Liver (tissue), 8 donors: ENCODE measurements at regions not wholly inside any gene's neighbourhood (a gene's known extent, or its start where the extent isn't known, plus 50 kb on each side); places are given as distances from the start of the nearest gene placed in this dataset.

ENCODE experiments used
- DNase-seq: peaks from one replicate; pipeline ENCODE4 v3.0.0-alpha.2; 2017; ENCODE audit warnings: low spot score
- H3K27ac ChIP-seq, 2 donors: one replicate each; pipeline ENCODE4 v1.7.0; 2013; ENCODE audit warnings: inconsistent platforms in 2 of 2, low read length in 2 of 2, control low read depth in 1 of 2, low read depth in 1 of 2, mild to moderate bottlenecking in 1 of 2
- H3K27me3 ChIP-seq, 4 donors: one replicate each; pipeline versions ENCODE4 v1.6.1 to v1.7.0; 2013; ENCODE audit warnings: low read length in 3 of 4, inconsistent platforms in 1 of 4, mild to moderate bottlenecking in 1 of 4, moderate library complexity in 1 of 4; ENCODE audit not compliant: control insufficient read depth in 4 of 4, insufficient read depth in 4 of 4
- H3K36me3 ChIP-seq, 4 donors: one replicate each; pipeline versions ENCODE4 v1.6.1 to v1.7.0; 2013; ENCODE audit warnings: low read length in 3 of 4, mild to moderate bottlenecking in 3 of 4, low read depth in 1 of 4, moderate library complexity in 1 of 4; ENCODE audit not compliant: control insufficient read depth in 4 of 4, insufficient read depth in 3 of 4
- H3K4me1 ChIP-seq, 4 donors: one replicate each; pipeline versions ENCODE4 v1.6.1 to v1.7.0; 2013; ENCODE audit warnings: low read length in 3 of 4, mild to moderate bottlenecking in 3 of 4, moderate library complexity in 1 of 4; ENCODE audit not compliant: control insufficient read depth in 4 of 4, insufficient read depth in 4 of 4
- H3K4me3 ChIP-seq, 3 donors: one replicate each; pipeline versions ENCODE4 v1.6.1 to v1.7.0; 2013; ENCODE audit warnings: low read length in 3 of 3, control low read depth in 1 of 3, low read depth in 1 of 3, mild to moderate bottlenecking in 1 of 3
- H3K9ac ChIP-seq, 2 donors: one replicate each; pipeline ENCODE4 v1.7.0; 2013; ENCODE audit warnings: low read length in 2 of 2, mild to moderate bottlenecking in 2 of 2, moderate library complexity in 2 of 2, control low read depth in 1 of 2, low read depth in 1 of 2
- H3K9me3 ChIP-seq, 4 donors: one replicate each; pipeline versions ENCODE4 v1.6.1 to v1.7.0; 2013; ENCODE audit warnings: low read length in 3 of 4; ENCODE audit not compliant: control insufficient read depth in 4 of 4
- ATF3 ChIP-seq: IDR thresholded peaks from 2 replicates; pipeline ENCODE4 v1.6.1; 2016; ENCODE audit warnings: antibody characterized with exemption
- EGR1 ChIP-seq, 2 donors: IDR thresholded peaks; 2 replicates each; pipeline ENCODE4 v1.6.1; 2016 to 2018; ENCODE audit warnings: antibody characterized with exemption in 2 of 2, low read depth in 2 of 2
- FOXA1 ChIP-seq: IDR thresholded peaks from 2 replicates; pipeline ENCODE4 v1.6.1; 2016; ENCODE audit warnings: antibody characterized with exemption
- FOXA2 ChIP-seq: IDR thresholded peaks from 2 replicates; pipeline ENCODE4 v1.6.1; 2016; ENCODE audit warnings: antibody characterized with exemption
- GABPA ChIP-seq, 2 donors: IDR thresholded peaks in 1 of 2; conservative IDR thresholded peaks in 1 of 2; 2 replicates each; pipeline ENCODE4 v1.6.1; 2016; ENCODE audit warnings: antibody characterized with exemption in 2 of 2, mild to moderate bottlenecking in 1 of 2, moderate library complexity in 1 of 2
- HNF4A ChIP-seq, 2 donors: conservative IDR thresholded peaks; 2 replicates each; pipeline ENCODE4 v1.6.1; 2016; ENCODE audit warnings: antibody characterized with exemption in 2 of 2, mild to moderate bottlenecking in 2 of 2
- HNF4G ChIP-seq: IDR thresholded peaks from 2 replicates; pipeline ENCODE4 v1.6.1; 2016; ENCODE audit warnings: antibody characterized with exemption
- JUND ChIP-seq, 2 donors: IDR thresholded peaks; 2 replicates each; pipeline ENCODE4 v1.6.1; 2016; ENCODE audit warnings: antibody characterized with exemption in 2 of 2
- MAX ChIP-seq: IDR thresholded peaks from 2 replicates; pipeline ENCODE4 v1.6.1; 2016; ENCODE audit warnings: antibody characterized with exemption
- NR2F2 ChIP-seq: IDR thresholded peaks from 2 replicates; pipeline ENCODE4 v1.6.1; 2016; ENCODE audit warnings: antibody characterized with exemption
- RAD21 ChIP-seq, 2 donors: IDR thresholded peaks; 2 replicates each; pipeline ENCODE4 v1.6.1; 2016; ENCODE audit warnings: antibody characterized with exemption in 2 of 2, mild to moderate bottlenecking in 2 of 2
- RXRA ChIP-seq, 2 donors: IDR thresholded peaks; 2 replicates each; pipeline ENCODE4 v1.6.1; 2017 to 2018; ENCODE audit warnings: antibody characterized with exemption in 2 of 2, mild to moderate bottlenecking in 1 of 2
- SP1 ChIP-seq: IDR thresholded peaks from 2 replicates; pipeline ENCODE4 v1.6.1; 2018; ENCODE audit warnings: antibody characterized with exemption, mild to moderate bottlenecking
- TAF1 ChIP-seq: conservative IDR thresholded peaks from 2 replicates; pipeline ENCODE4 v1.6.1; 2016; ENCODE audit warnings: antibody characterized with exemption, mild to moderate bottlenecking
- YY1 ChIP-seq: IDR thresholded peaks from 2 replicates; pipeline ENCODE4 v1.6.1; 2016; ENCODE audit warnings: antibody characterized with exemption, mild to moderate bottlenecking
- WGBS: extraction: QIAGEN DNeasy Blood & Tissue Kit; methylation state at CpG from one replicate; pipeline ENCODE4 v1.1.7; 2013; 5-methylcytosine and 5-hydroxymethylcytosine counted together
- TF ChIP-seq, protein P1 (sequence below): IDR thresholded peaks from 2 replicates; pipeline ENCODE4 v1.6.1; 2016; ENCODE audit warnings: antibody characterized with exemption, mild to moderate bottlenecking
- TF ChIP-seq, protein P2 (sequence below): fragments of 150-350 bp; IDR thresholded peaks from 2 replicates; pipeline ENCODE4 v1.5.1; 2017; ENCODE audit warnings: improper control_type of control experiment, low read depth, low read length; ENCODE audit not compliant: missing input control
- TF ChIP-seq, protein P3 (sequence below): IDR thresholded peaks from 2 replicates; pipeline ENCODE4 v1.6.1; 2016; ENCODE audit warnings: antibody characterized with exemption
- donor health status: healthy.
- donor health status: healthy.
- donor health status: healthy.
- donor health status: healthy.
- donor health status: healthy.

GRCh38 chr21:20452935-20453334 is 545.3 kb upstream of the NCAM2 start:
- DNase-seq: no peak
- Histone ChIP-seq H3K27me3 (no peaks in the 10 kb centered on the region), H3K4me1 (no peaks in the 10 kb centered on the region), H3K27ac (no peak overlapping the region), H3K9me3 (no peaks in the 10 kb centered on the region), H3K9ac (no peak overlapping the region), H3K36me3 (no peaks in the 10 kb centered on the region), H3K4me3 (no peak overlapping the region)
- TF ChIP-seq MAX (no peak), ATF3 (no peak), HNF4A (conservative IDR thresholded peaks at IDR 0.05) (no peak), RAD21 (IDR thresholded peaks at IDR 0.05) (no peak), FOXA1 (no peak), TAF1 (no peak), GABPA (IDR thresholded peaks at IDR 0.05 in 1 of 2, conservative IDR thresholded peaks at IDR 0.05 in 1 of 2) (no peak), JUND (IDR thresholded peaks at IDR 0.05) (no peak), RXRA (IDR thresholded peaks at IDR 0.05) (no peak), FOXA2 (no peak)
- TF ChIP-seq, protein P1, sequence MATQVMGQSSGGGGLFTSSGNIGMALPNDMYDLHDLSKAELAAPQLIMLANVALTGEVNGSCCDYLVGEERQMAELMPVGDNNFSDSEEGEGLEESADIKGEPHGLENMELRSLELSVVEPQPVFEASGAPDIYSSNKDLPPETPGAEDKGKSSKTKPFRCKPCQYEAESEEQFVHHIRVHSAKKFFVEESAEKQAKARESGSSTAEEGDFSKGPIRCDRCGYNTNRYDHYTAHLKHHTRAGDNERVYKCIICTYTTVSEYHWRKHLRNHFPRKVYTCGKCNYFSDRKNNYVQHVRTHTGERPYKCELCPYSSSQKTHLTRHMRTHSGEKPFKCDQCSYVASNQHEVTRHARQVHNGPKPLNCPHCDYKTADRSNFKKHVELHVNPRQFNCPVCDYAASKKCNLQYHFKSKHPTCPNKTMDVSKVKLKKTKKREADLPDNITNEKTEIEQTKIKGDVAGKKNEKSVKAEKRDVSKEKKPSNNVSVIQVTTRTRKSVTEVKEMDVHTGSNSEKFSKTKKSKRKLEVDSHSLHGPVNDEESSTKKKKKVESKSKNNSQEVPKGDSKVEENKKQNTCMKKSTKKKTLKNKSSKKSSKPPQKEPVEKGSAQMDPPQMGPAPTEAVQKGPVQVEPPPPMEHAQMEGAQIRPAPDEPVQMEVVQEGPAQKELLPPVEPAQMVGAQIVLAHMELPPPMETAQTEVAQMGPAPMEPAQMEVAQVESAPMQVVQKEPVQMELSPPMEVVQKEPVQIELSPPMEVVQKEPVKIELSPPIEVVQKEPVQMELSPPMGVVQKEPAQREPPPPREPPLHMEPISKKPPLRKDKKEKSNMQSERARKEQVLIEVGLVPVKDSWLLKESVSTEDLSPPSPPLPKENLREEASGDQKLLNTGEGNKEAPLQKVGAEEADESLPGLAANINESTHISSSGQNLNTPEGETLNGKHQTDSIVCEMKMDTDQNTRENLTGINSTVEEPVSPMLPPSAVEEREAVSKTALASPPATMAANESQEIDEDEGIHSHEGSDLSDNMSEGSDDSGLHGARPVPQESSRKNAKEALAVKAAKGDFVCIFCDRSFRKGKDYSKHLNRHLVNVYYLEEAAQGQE: no peak
- WGBS: 64% methylated on average over 4 of the region's 4 CpGs

GRCh38 chr21:20459838-20460237 is 538.4 kb upstream of the NCAM2 start:
- no peak overlapping the region for H3K9ac ChIP-seq
- TF ChIP-seq YY1 (no peak), RXRA (IDR thresholded peaks at IDR 0.05) (no peak), JUND (IDR thresholded peaks at IDR 0.05) (no peak), RAD21 (IDR thresholded peaks at IDR 0.05) (no peak), HNF4G (no peak), FOXA2 (no peak), SP1 (no peak), MAX (no peak), GABPA (IDR thresholded peaks at IDR 0.05 in 1 of 2, conservative IDR thresholded peaks at IDR 0.05 in 1 of 2) (no peak), EGR1 (IDR thresholded peaks at IDR 0.05; ENCODE audit: low read depth in 2 of 2) (no peak), HNF4A (conservative IDR thresholded peaks at IDR 0.05) (no peak), NR2F2 (no peak)
- TF ChIP-seq, protein P2, sequence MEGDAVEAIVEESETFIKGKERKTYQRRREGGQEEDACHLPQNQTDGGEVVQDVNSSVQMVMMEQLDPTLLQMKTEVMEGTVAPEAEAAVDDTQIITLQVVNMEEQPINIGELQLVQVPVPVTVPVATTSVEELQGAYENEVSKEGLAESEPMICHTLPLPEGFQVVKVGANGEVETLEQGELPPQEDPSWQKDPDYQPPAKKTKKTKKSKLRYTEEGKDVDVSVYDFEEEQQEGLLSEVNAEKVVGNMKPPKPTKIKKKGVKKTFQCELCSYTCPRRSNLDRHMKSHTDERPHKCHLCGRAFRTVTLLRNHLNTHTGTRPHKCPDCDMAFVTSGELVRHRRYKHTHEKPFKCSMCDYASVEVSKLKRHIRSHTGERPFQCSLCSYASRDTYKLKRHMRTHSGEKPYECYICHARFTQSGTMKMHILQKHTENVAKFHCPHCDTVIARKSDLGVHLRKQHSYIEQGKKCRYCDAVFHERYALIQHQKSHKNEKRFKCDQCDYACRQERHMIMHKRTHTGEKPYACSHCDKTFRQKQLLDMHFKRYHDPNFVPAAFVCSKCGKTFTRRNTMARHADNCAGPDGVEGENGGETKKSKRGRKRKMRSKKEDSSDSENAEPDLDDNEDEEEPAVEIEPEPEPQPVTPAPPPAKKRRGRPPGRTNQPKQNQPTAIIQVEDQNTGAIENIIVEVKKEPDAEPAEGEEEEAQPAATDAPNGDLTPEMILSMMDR: no peak
- TF ChIP-seq, protein P3, sequence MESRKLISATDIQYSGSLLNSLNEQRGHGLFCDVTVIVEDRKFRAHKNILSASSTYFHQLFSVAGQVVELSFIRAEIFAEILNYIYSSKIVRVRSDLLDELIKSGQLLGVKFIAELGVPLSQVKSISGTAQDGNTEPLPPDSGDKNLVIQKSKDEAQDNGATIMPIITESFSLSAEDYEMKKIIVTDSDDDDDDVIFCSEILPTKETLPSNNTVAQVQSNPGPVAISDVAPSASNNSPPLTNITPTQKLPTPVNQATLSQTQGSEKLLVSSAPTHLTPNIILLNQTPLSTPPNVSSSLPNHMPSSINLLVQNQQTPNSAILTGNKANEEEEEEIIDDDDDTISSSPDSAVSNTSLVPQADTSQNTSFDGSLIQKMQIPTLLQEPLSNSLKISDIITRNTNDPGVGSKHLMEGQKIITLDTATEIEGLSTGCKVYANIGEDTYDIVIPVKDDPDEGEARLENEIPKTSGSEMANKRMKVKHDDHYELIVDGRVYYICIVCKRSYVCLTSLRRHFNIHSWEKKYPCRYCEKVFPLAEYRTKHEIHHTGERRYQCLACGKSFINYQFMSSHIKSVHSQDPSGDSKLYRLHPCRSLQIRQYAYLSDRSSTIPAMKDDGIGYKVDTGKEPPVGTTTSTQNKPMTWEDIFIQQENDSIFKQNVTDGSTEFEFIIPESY: no peak
- H3K9me3 ChIP-seq: no peaks in the 10 kb centered on the region
- H3K4me3 ChIP-seq: no peak overlapping the region
- no peak overlapping the region for H3K27ac ChIP-seq
- H3K36me3 ChIP-seq: no peaks in the 10 kb centered on the region
- H3K4me1 ChIP-seq: no peaks in the 10 kb centered on the region
- H3K27me3 ChIP-seq: no peaks in the 10 kb centered on the region
- no peak for DNase-seq
- 86% methylated on average over 4 of the region's 4 CpGs for WGBS
